ENCODE measurements at regions not wholly inside any gene's neighbourhood (a gene's known extent, or its start where the extent isn't known, plus 50 kb on each side); places are given as distances from the start of the nearest gene placed in this dataset.
A peak's percentile ranks its signal among the peaks of the same experiment; 100 is the strongest.

GRCh38 chr10:131503992-131504391 lies 192.5 kb upstream of the TCERG1L start:
- DNase-seq (ENCODE audit: low read depth) = no peak
- no peak overlapping the region for H3K4me3 ChIP-seq (ENCODE audit: low read depth, low read length)
- no peak for TF ChIP-seq CTCF (conservative IDR thresholded peaks at IDR 0.05; ENCODE audit: low read depth, low read length)

GRCh38 chr10:131511391-131511790 lies 199.9 kb upstream of the TCERG1L start:
- H3K4me3 ChIP-seq (ENCODE audit: low read depth, low read length) = no peak overlapping the region
- DNase-seq (ENCODE audit: low read depth) = no peak
- no peak for TF ChIP-seq CTCF (conservative IDR thresholded peaks at IDR 0.05; ENCODE audit: low read depth, low read length)

GRCh38 chr10:131512852-131513251 lies 201.3 kb upstream of the TCERG1L start:
- DNase-seq (ENCODE audit: low read depth) = no peak
- no peak overlapping the region for H3K4me3 ChIP-seq (ENCODE audit: low read depth, low read length)
- no peak for TF ChIP-seq CTCF (conservative IDR thresholded peaks at IDR 0.05; ENCODE audit: low read depth, low read length)

GRCh38 chr10:131513445-131513844 lies 201.9 kb upstream of the TCERG1L start:
- no peak for TF ChIP-seq CTCF (conservative IDR thresholded peaks at IDR 0.05; ENCODE audit: low read depth, low read length)
- H3K4me3 ChIP-seq (ENCODE audit: low read depth, low read length) = no peak overlapping the region
- DNase-seq (ENCODE audit: low read depth) = no peak

GRCh38 chr10:131513901-131514300 lies 202.4 kb upstream of the TCERG1L start:
- no peak for DNase-seq (ENCODE audit: low read depth)
- H3K4me3 ChIP-seq (ENCODE audit: low read depth, low read length) = no peak overlapping the region
- TF ChIP-seq CTCF (conservative IDR thresholded peaks at IDR 0.05; ENCODE audit: low read depth, low read length) = no peak

DNA sequence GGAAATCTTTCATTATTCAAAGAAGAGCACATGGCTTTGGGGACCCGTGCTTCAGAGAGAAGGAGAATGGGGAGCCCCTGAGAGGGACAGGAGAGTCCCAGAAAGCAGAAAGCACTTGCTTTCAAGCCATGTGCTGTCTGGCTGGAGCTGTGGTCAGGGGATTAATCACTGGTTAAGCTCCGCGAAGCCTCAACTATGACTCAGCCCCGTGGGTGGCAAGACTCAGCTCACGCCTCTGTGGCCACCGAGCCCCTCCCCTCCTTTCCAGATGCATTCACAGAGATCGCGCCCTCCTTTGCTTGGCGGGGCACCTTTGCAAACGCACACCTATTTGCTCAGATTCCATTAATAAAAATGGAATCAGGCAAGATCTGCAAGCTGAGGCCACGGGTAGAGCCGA lies 202.9 kb upstream of the TCERG1L start:
- peak; percentile 2 for DNase-seq (ENCODE audit: low read depth)
- H3K4me3 ChIP-seq (ENCODE audit: low read depth, low read length) = no peak overlapping the region
- TF ChIP-seq CTCF (conservative IDR thresholded peaks at IDR 0.05; ENCODE audit: low read depth, low read length) = no peak

GRCh38 chr10:131516285-131516684 lies 204.8 kb upstream of the TCERG1L start:
- no peak for DNase-seq (ENCODE audit: low read depth)
- TF ChIP-seq CTCF (conservative IDR thresholded peaks at IDR 0.05; ENCODE audit: low read depth, low read length) = no peak
- H3K4me3 ChIP-seq (ENCODE audit: low read depth, low read length) = no peak overlapping the region

All from epithelial cell of proximal tubule (primary cell).